GM21723 (cell line): ENCODE measurements at regions not wholly inside any gene's neighbourhood (a gene's known extent, or its start where the extent isn't known, plus 50 kb on each side); places are given as distances from the start of the nearest gene placed in this dataset.

ENCODE experiments used
- ATAC-seq: cut with Tn5 transposase; IDR thresholded peaks from one replicate; pipeline ENCODE4 v1.9.1; 2021; ENCODE audit warnings: mild to moderate bottlenecking, moderate library complexity; ENCODE audit not compliant: unreplicated experiment

- no peak for ATAC-seq
Measured at GRCh38 chr10:128723631-128724205, 597.5 kb upstream of the MKI67 start.

GRCh38 chr10:128725531-128725930 is 599.3 kb upstream of the MKI67 start:
- no peak for ATAC-seq

GRCh38 chr10:128727114-128727513 is 600.9 kb upstream of the MKI67 start:
- ATAC-seq: no peak

- ATAC-seq: no peak
Measured at GRCh38 chr10:128729910-128730420, 603.7 kb upstream of the MKI67 start.

- no peak for ATAC-seq
Measured at GRCh38 chr10:128730922-128731321, 604.7 kb upstream of the MKI67 start.

- no peak for ATAC-seq
Measured at GRCh38 chr10:128734161-128734560, 607.9 kb upstream of the MKI67 start.

GRCh38 chr10:128734734-128735133 is 608.5 kb upstream of the MKI67 start:
- no peak for ATAC-seq

- no peak for ATAC-seq
Measured at GRCh38 chr10:128735996-128736395, 609.8 kb upstream of the MKI67 start.

- no peak for ATAC-seq
Measured at GRCh38 chr10:128738386-128738915, 612.2 kb upstream of the MKI67 start.

GRCh38 chr10:128739930-128740329 is 613.7 kb upstream of the MKI67 start:
- ATAC-seq: no peak

GRCh38 chr10:128741180-128741579 is 615.0 kb upstream of the MKI67 start:
- no peak for ATAC-seq

GRCh38 chr10:128741680-128742079 is 615.5 kb upstream of the MKI67 start:
- ATAC-seq: no peak

- no peak for ATAC-seq
Measured at GRCh38 chr10:128744092-128744491, 617.9 kb upstream of the MKI67 start.

- no peak for ATAC-seq
Measured at GRCh38 chr10:128744811-128745305, 618.6 kb upstream of the MKI67 start.

GRCh38 chr10:128747582-128748346 is 621.5 kb upstream of the MKI67 start:
- ATAC-seq: no peak

- no peak for ATAC-seq
Measured at GRCh38 chr10:128751284-128751683, 625.1 kb upstream of the MKI67 start.

- ATAC-seq: no peak
Measured at GRCh38 chr10:128751851-128752250, 625.6 kb upstream of the MKI67 start.

GRCh38 chr10:128759174-128759573 is 633.0 kb upstream of the MKI67 start:
- no peak for ATAC-seq

GRCh38 chr10:128763588-128763987 is 637.4 kb upstream of the MKI67 start:
- no peak for ATAC-seq

GRCh38 chr10:128764190-128764589 is 638.0 kb upstream of the MKI67 start:
- no peak for ATAC-seq

GRCh38 chr10:128766915-128767314 is 640.7 kb upstream of the MKI67 start:
- no peak for ATAC-seq

GRCh38 chr10:128774979-128775378 is 648.8 kb upstream of the MKI67 start:
- no peak for ATAC-seq
